Activated CD8-positive, alpha-beta T cell treated with anti-CD3 and anti-CD28 coated beads for 36 hours (primary cell): ENCODE measurements at regions not wholly inside any gene's neighbourhood (a gene's known extent, or its start where the extent isn't known, plus 50 kb on each side); places are given as distances from the start of the nearest gene placed in this dataset.

Experiments used
- ATAC-seq: fragments of 200-7000 bp; cut with Tn5 transposase; one replicate; pipeline ENCODE4 v1.10.0; 2021; ENCODE audit warnings: mild to moderate bottlenecking, moderate library complexity
- CTCF ChIA-PET: fragments of 350-600 bp; sonication (Branson Sonifier 250); formaldehyde crosslinking; loops from one replicate; lab custom pipeline; 2021; ENCODE audit warnings: antibody characterized with exemption; lab: Charles Lee
- POLR2A ChIA-PET: fragments of 350-600 bp; sonication (Branson Sonifier 250); formaldehyde crosslinking; loops from one replicate; lab custom pipeline; 2021; ENCODE audit warnings: antibody characterized with exemption; lab: Charles Lee
- DNase-seq: peaks from one replicate; pipeline ENCODE4 v3.0.0-alpha.2; 2020
- H3K27ac Mint-ChIP-seq: one replicate; pipeline ENCODE4 v1.8.0; 2021; ENCODE audit warnings: mild to moderate bottlenecking, mixed read lengths
- H3K27me3 Mint-ChIP-seq: one replicate; pipeline ENCODE4 v1.8.0; 2021; ENCODE audit warnings: mixed read lengths
- H3K36me3 Mint-ChIP-seq: one replicate; pipeline ENCODE4 v1.8.0; 2021; ENCODE audit warnings: low read depth, mixed read lengths
- H3K4me1 Mint-ChIP-seq: one replicate; pipeline ENCODE4 v1.8.0; 2021; ENCODE audit warnings: low read depth, mixed read lengths
- H3K4me3 Mint-ChIP-seq: one replicate; pipeline ENCODE4 v1.8.0; 2021; ENCODE audit warnings: mild to moderate bottlenecking, moderate library complexity, mixed read lengths
- H3K9me3 Mint-ChIP-seq: one replicate; pipeline ENCODE4 v1.8.0; 2021; ENCODE audit warnings: mixed read lengths
- intact Hi-C: fragments of 100-400 bp; cut with micrococcal nuclease; formaldehyde crosslinking; loops from one replicate; pipeline ENCODE4 v1.10.0; 2022
- TF ChIP-seq, protein P1 (sequence below): fragments of 200-600 bp; IDR thresholded peaks from one replicate; pipeline ENCODE4 v1.8.0; 2022; ENCODE audit warnings: antibody characterized with exemption, mild to moderate bottlenecking

DNA sequence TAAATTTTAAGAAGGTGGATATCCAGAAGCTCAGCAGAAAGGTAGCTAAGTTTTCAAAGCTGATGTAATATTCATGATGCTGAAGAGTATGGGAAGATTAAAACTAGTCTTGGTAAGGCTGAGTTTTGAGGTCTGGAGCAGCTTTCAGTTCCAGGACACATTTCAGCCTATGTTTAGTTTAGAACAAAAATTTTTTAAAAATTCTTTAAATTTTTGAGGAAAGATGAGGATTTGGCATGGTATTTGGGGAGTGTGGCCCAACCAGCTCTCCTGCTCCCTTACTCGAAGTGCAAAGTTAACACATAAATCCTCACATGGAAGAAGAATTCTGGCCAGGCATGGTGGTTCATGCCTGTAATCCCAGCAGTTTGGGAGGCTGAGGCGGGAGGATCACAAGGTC is 1039.1 kb downstream of the NAALADL2 start:
- POLR2A ChIA-PET: interaction anchor here (0.6 kb wide), 1 partner anchor 737 kb away, joined by 3 read pairs; no protein-coding TSS in a partner anchor
- Mint-ChIP-seq H3K4me3 (no peak overlapping the region), H3K27ac (no peak overlapping the region), H3K36me3 (no peaks in the 10 kb centered on the region), H3K4me1 (no peaks in the 10 kb centered on the region), H3K27me3 (no peaks in the 10 kb centered on the region), H3K9me3 (peaks cover 2% of the 10 kb centered on the region)
- DNase-seq (no peak), ATAC-seq (no peak)
- CTCF ChIA-PET: no interaction called here
- TF ChIP-seq, protein P1, sequence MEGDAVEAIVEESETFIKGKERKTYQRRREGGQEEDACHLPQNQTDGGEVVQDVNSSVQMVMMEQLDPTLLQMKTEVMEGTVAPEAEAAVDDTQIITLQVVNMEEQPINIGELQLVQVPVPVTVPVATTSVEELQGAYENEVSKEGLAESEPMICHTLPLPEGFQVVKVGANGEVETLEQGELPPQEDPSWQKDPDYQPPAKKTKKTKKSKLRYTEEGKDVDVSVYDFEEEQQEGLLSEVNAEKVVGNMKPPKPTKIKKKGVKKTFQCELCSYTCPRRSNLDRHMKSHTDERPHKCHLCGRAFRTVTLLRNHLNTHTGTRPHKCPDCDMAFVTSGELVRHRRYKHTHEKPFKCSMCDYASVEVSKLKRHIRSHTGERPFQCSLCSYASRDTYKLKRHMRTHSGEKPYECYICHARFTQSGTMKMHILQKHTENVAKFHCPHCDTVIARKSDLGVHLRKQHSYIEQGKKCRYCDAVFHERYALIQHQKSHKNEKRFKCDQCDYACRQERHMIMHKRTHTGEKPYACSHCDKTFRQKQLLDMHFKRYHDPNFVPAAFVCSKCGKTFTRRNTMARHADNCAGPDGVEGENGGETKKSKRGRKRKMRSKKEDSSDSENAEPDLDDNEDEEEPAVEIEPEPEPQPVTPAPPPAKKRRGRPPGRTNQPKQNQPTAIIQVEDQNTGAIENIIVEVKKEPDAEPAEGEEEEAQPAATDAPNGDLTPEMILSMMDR: no peak
- intact Hi-C loops: no loop called here

- intact Hi-C loops: no loop called here
- H3K4me3 Mint-ChIP-seq: no peak overlapping the region
- no peak overlapping the region for H3K27ac Mint-ChIP-seq
- ChIA-PET POLR2A (no interaction called here), CTCF (no interaction called here)
- TF ChIP-seq, protein P1: no peak
- H3K4me1 Mint-ChIP-seq: no peaks in the 10 kb centered on the region
- H3K9me3 Mint-ChIP-seq: peaks cover 4% of the 10 kb centered on the region
- no peak for ATAC-seq
- no peak for DNase-seq
- no peaks in the 10 kb centered on the region for H3K27me3 Mint-ChIP-seq
- H3K36me3 Mint-ChIP-seq: no peaks in the 10 kb centered on the region
Measured at GRCh38 chr3:175896655-175897054, 1037.5 kb downstream of the NAALADL2 start.

DNA sequence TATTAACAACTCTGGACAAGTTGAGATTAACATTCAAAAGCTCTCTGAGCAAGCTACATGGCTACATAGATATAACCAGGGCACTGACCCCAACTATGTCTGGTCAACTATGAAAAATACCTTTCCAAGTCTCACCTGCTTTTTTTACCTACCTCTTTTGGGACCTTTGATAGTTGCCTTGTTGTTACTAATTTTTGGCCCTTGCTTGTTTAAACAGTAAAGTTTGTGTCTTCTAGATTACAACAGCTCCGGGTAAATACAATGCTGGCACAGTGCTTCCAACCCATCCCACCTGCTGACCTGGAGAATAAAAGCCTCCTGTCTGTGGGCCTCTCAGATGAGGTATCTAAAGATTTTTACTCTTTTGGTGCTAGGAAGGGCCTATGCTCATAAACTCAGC is 1036.6 kb downstream of the NAALADL2 start:
- Mint-ChIP-seq H3K27ac (no peak overlapping the region), H3K4me3 (no peak overlapping the region), H3K36me3 (no peaks in the 10 kb centered on the region), H3K27me3 (no peaks in the 10 kb centered on the region), H3K9me3 (peaks cover 4% of the 10 kb centered on the region), H3K4me1 (no peaks in the 10 kb centered on the region)
- ChIA-PET CTCF (no interaction called here), POLR2A (no interaction called here)
- TF ChIP-seq, protein P1: no peak
- ATAC-seq (no peak), DNase-seq (no peak)
- intact Hi-C loops: no loop called here

DNA sequence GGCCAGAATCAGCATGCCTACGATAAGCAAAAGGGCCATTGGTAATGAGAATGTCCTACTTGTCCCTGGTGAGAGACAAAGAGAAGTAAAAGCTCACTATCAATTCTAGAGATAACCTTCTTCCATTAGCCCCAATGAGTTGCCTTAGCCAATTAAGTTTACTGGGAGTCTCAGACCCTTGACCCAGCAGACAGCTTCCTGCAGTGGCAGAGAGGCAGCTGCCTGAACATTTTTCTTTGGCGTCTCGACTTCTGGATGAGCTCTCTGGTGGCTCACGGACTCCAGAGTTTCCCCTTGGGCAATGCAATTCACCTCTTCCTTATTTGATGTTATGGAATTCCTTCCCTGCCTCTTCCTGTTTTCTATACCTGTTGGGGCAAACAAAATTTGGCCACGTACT is 1034.4 kb downstream of the NAALADL2 start:
- no peaks in the 10 kb centered on the region for H3K36me3 Mint-ChIP-seq
- TF ChIP-seq, protein P1: no peak
- ChIA-PET CTCF (no interaction called here), POLR2A (interaction anchor here (0.7 kb wide), 1 partner anchor 69 kb away, joined by 3 read pairs; no protein-coding TSS in a partner anchor)
- peaks cover 4% of the 10 kb centered on the region for H3K9me3 Mint-ChIP-seq
- H3K27ac Mint-ChIP-seq: no peak overlapping the region
- no peaks in the 10 kb centered on the region for H3K4me1 Mint-ChIP-seq
- intact Hi-C loops: no loop called here
- ATAC-seq (no peak), DNase-seq (no peak)
- H3K27me3 Mint-ChIP-seq: no peaks in the 10 kb centered on the region
- H3K4me3 Mint-ChIP-seq: no peak overlapping the region

- Mint-ChIP-seq H3K4me3 (no peak overlapping the region), H3K9me3 (peaks cover 2% of the 10 kb centered on the region), H3K27ac (no peak overlapping the region), H3K27me3 (no peaks in the 10 kb centered on the region), H3K4me1 (no peaks in the 10 kb centered on the region), H3K36me3 (no peaks in the 10 kb centered on the region)
- intact Hi-C loops: no loop called here
- DNase-seq: no peak
- ChIA-PET POLR2A (no interaction called here), CTCF (no interaction called here)
- TF ChIP-seq, protein P1: no peak
- ATAC-seq: no peak
Measured at GRCh38 chr3:175890066-175890465, 1030.9 kb downstream of the NAALADL2 start.
